IPS DF 6.9 (cell line): ENCODE measurements at regions not wholly inside any gene's neighbourhood (a gene's known extent, or its start where the extent isn't known, plus 50 kb on each side); places are given as distances from the start of the nearest gene placed in this dataset.

Experiments
- DNase-seq: peaks from one replicate; pipeline ENCODE4 v3.0.0-alpha.2; 2013; ENCODE audit warnings: low read depth, low spot score
- H3K27ac ChIP-seq: one replicate; pipeline ENCODE4 v1.5.1; 2013; ENCODE audit warnings: low read length, control low read depth
- H3K27me3 ChIP-seq: 2 replicates; pipeline ENCODE4 v1.6.1; 2013; ENCODE audit warnings: mild to moderate bottlenecking, low read length; ENCODE audit not compliant: control insufficient read depth, insufficient read depth
- H3K36me3 ChIP-seq: 2 replicates; pipeline ENCODE4 v1.6.1; 2013; ENCODE audit warnings: low read length; ENCODE audit not compliant: control insufficient read depth, insufficient read depth
- H3K4me1 ChIP-seq: 2 replicates; pipeline ENCODE4 v1.6.1; 2013; ENCODE audit warnings: low read length; ENCODE audit not compliant: control insufficient read depth, insufficient read depth
- H3K4me3 ChIP-seq: 2 replicates; pipeline ENCODE4 v1.5.1; 2013; ENCODE audit warnings: mild to moderate bottlenecking, low read length
- H3K9me3 ChIP-seq: 2 replicates; pipeline ENCODE4 v1.6.1; 2013; ENCODE audit warnings: low read length, inconsistent platforms; ENCODE audit not compliant: control insufficient read depth, insufficient read depth
- WGBS: extraction: QIAGEN DNeasy Blood & Tissue Kit; methylation state at CpG from one replicate; pipeline ENCODE4 v1.1.7; 2013; ENCODE audit warnings: mixed read lengths, missing lambda C conversion rate; ENCODE audit not compliant: insufficient read length, insufficient coverage; 5-methylcytosine and 5-hydroxymethylcytosine counted together

DNA sequence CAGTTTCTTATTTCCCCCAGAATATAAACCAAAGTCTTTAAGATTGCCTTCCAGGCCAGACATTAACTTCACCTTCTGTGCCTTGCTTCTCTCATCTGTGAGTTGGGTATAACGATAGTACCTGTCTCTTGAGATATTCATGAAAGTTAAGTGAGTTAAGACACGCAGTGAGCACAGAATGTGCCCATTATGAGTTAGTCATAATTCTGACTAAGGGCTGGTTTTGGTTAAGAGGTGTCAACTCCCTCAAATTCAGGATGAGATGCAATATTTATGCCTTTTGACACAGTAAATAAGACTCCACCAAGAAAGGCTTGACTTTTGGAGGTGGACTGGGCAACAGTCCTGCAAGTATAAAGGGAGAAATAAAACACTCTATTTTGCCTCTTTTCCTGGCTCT lies 528.7 kb upstream of the IGFBP3 start:
- no peaks in the 10 kb centered on the region for H3K4me1 ChIP-seq
- no peaks in the 10 kb centered on the region for H3K36me3 ChIP-seq
- no peak for DNase-seq
- H3K27ac ChIP-seq, result no peak overlapping the region
- no peak overlapping the region for H3K4me3 ChIP-seq
- no peaks in the 10 kb centered on the region for H3K27me3 ChIP-seq
- no peaks in the 10 kb centered on the region for H3K9me3 ChIP-seq
- no CpG with 5 or more reads among the region's 2 CpGs for whole genome bisulfite sequencing

DNA sequence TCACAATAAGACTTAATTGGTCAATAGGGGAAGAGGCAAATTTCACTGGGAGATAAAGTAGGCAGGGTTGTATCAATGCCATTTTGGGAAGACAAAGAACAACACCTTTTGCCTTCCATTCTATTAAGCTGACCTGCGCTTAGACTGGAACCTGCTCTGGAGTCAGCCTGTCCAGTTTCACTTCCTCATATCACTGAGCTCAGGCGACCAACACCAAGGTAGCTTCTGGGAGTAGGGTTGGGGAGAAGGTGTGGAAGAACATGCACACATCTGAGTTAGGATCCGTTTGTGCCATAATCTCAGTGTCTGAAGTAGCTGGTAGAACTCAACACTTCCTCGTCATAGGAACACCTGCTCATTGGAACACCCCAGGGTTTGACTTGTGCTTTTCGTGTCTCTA lies 527.4 kb upstream of the IGFBP3 start:
- no peak for DNase-seq
- no peak overlapping the region for H3K4me3 ChIP-seq
- no peak overlapping the region for H3K27ac ChIP-seq
- no peaks in the 10 kb centered on the region for H3K9me3 ChIP-seq
- no peaks in the 10 kb centered on the region for H3K27me3 ChIP-seq
- WGBS, result no CpG with 5 or more reads among the region's 5 CpGs
- no peaks in the 10 kb centered on the region for H3K36me3 ChIP-seq
- H3K4me1 ChIP-seq, result no peaks in the 10 kb centered on the region

DNA sequence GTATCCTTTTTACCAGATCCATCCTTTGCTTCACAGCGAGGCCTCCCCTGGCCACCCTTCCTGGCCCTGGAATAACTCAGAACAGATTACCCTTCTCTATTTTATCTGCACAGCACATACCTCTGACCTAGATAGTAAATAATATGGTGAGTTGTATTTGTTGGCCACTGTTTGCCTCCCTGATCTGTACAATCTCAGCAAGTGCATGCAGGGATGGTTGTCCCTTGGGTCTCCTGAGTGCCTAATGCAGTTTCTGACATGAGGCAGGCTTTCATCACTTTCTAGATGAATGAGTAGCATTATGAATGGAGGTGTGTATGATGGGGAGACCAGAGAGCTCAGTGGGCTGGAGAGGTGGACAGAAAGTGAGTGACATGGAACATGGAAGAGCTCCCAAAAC lies 525.1 kb upstream of the IGFBP3 start:
- WGBS, result no CpG with 5 or more reads among the region's 1 CpG
- Histone ChIP-seq H3K27me3 (no peaks in the 10 kb centered on the region), H3K4me3 (no peak overlapping the region), H3K9me3 (no peaks in the 10 kb centered on the region), H3K36me3 (no peaks in the 10 kb centered on the region), H3K27ac (no peak overlapping the region), H3K4me1 (no peaks in the 10 kb centered on the region)
- DNase-seq, result no peak

DNA sequence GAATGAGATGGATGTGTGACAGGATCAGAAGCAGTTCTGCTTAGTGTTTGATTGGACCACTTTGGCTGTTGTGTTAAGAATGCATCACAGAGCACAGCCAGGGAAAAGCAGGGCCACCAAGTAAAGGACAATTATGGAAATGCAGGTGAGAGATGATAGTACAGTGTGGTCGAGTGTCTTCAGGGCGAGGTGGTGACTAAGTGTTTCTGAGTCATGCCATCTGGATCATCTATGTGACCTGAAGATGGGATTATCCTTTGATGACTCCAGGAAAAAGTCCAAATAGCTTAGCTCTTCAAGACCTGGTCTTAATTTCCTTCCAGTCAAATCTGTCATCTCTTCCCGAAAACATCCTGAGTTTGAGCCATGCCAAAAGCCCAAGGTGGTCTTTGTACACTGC lies 523.2 kb upstream of the IGFBP3 start:
- H3K4me3 ChIP-seq, result no peak overlapping the region
- no CpG with 5 or more reads among the region's 3 CpGs for WGBS
- H3K36me3 ChIP-seq, result no peaks in the 10 kb centered on the region
- DNase-seq, result no peak
- no peaks in the 10 kb centered on the region for H3K27me3 ChIP-seq
- no peaks in the 10 kb centered on the region for H3K9me3 ChIP-seq
- no peaks in the 10 kb centered on the region for H3K4me1 ChIP-seq
- H3K27ac ChIP-seq, result no peak overlapping the region

DNA sequence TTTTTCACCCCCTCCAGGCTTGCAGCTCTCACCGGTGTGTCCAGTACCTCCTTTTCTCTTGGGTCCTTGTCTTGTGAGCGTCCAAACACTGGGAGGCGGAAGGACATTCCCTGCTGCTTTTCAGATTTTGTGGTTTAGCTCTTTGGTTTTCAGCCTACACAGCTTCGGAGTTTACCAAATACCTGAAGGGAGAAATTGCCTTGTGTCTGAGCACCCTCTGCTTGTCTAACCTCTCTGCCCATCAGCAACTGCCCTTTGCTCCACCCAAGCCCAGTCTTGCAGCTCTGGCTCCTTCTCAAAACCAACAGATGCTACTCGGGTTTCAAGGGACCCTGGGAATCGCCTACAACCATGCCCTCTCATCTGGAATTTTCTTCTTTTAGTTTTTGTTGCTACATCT lies 519.1 kb upstream of the IGFBP3 start:
- WGBS, result no CpG with 5 or more reads among the region's 6 CpGs
- DNase-seq, result no peak
- no peaks in the 10 kb centered on the region for H3K4me1 ChIP-seq
- no peaks in the 10 kb centered on the region for H3K9me3 ChIP-seq
- H3K27ac ChIP-seq, result no peak overlapping the region
- H3K27me3 ChIP-seq, result no peaks in the 10 kb centered on the region
- H3K4me3 ChIP-seq, result no peak overlapping the region
- no peaks in the 10 kb centered on the region for H3K36me3 ChIP-seq

DNA sequence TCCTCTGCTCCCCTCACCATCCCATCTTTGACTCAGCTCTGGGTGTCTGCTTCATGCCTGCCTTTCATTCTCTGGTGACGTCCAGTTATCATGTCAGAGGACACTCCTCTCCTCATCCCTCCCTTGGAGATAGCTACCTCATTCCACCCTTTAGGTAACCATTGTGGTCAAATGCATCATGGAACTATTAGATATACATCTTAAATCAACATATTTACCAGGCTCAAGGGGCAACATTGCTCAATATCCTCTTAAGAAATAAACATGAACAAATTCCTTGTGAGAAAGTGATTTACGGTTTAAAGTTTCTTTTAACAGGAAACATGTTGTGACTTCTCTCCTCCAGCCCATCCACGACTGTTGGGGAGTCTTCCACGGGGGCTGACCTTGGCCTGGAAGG lies 511.6 kb upstream of the IGFBP3 start:
- Histone ChIP-seq H3K27ac (no peak overlapping the region), H3K27me3 (no peaks in the 10 kb centered on the region), H3K9me3 (no peaks in the 10 kb centered on the region), H3K36me3 (no peaks in the 10 kb centered on the region), H3K4me1 (no peaks in the 10 kb centered on the region), H3K4me3 (no peak overlapping the region)
- DNase-seq, result no peak
- no CpG with 5 or more reads among the region's 4 CpGs for WGBS

DNA sequence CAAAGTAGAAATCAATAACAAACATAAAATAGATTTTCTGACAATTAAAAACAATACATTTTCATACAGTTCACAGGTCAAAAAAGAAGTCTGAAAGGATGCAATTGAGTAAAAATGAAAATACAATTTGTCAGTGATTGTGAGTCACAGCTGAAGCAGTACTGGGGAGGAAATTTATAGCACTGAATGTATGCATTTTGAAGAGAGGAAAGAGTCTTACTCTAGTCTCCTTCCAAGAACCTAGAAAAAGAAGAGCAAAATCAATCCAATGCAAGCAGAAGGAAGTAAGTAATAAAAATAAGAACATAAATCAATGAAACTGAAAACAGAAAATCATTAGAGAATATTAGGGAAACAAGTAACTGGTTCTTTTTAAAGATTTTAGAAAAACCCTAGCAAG lies 507.2 kb upstream of the IGFBP3 start:
- no peak overlapping the region for H3K27ac ChIP-seq
- DNase-seq, result no peak

DNA sequence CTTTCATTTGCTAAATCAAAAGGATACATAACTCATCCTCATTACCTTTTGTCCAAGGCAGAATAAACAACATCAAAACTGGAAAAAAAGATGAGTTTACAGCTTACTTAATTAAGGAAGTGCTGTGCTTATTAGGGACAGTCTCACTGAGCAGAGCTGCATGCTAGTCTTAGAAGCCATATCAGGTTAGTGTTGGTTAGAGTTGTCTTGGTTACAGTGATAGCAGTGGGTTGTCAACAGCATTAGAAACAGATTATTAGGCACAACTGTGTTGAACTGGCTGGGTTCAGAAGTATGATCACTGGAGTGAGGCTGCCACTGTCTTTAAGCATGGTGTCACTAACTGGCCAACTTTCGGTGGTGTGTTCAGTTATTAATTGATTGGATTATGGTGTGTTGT lies 503.9 kb upstream of the IGFBP3 start:
- Histone ChIP-seq H3K9me3 (no peaks in the 10 kb centered on the region), H3K27me3 (no peaks in the 10 kb centered on the region), H3K4me1 (no peaks in the 10 kb centered on the region), H3K36me3 (no peaks in the 10 kb centered on the region), H3K4me3 (no peak overlapping the region), H3K27ac (no peak overlapping the region)
- no peak for DNase-seq
- no CpG with 5 or more reads among the region's 1 CpG for WGBS

More for the DNA sequence above, 507.2 kb upstream of the IGFBP3 start:
- no peak overlapping the region for H3K4me3 ChIP-seq
- no peaks in the 10 kb centered on the region for H3K36me3 ChIP-seq
- H3K4me1 ChIP-seq, result no peaks in the 10 kb centered on the region
- H3K9me3 ChIP-seq, result no peaks in the 10 kb centered on the region
- H3K27me3 ChIP-seq, result no peaks in the 10 kb centered on the region

DNA sequence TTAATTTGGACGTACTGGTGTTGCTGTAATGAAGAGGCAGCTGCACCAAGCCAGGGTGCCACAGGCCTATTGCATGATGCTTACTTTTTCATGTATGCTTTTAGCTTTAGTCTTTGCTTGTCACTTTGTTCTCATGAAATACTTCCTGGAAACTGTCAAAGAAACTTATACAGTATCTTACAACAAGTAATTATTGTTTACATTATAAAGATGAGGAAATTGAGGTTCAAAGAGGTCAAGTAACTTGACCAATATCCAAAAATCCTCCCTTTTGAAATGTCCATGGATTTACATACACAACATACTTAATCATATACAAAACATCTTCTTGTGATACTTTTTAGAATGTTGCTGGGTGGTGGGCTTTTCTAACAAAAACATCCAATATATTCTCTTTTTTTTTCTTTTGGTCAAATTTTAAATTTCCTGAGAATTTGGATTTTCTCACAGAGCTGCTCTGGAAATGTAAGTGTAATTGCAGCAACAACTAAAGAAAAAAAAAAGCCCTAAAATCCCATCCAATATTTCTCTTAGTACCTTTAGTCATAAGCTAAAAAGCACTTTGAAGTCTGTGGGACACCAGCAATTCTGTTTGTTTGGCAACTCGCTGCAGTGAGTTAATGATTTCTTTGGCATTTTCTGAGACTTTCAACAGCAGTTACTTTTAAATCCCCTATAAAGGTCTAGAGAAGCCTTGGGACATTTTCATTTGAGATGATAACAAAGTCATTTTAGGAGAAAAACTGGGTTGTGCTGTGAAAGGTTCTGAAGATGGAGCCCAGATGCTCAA lies 500.6 kb upstream of the IGFBP3 start:
- no peaks in the 10 kb centered on the region for H3K27me3 ChIP-seq
- no peak for DNase-seq
- no peaks in the 10 kb centered on the region for H3K9me3 ChIP-seq

DNA sequence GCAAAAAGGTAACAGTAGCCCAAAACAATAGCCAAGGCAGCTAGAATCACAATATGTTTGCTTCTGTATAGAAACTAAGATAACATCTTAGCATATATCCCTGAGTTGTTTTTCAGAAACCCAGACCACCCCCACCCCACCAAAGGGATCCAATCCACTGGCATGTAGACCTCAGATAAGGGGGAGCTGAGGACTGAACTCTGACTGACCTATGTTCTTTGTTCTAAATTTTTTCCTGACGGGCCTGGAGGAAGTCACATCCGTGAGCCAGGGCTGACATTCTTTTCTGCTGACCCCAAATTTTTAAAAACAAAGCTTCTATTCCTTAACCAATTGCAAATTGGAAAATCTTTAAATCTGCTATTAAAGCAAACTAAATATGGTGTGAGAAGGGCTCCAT lies 493.9 kb upstream of the IGFBP3 start:
- DNase-seq, result no peak
- H3K9me3 ChIP-seq, result no peaks in the 10 kb centered on the region
- no peaks in the 10 kb centered on the region for H3K4me1 ChIP-seq
- no CpG with 5 or more reads among the region's 2 CpGs for WGBS
- H3K27ac ChIP-seq, result no peak overlapping the region
- no peaks in the 10 kb centered on the region for H3K36me3 ChIP-seq
- H3K4me3 ChIP-seq, result no peak overlapping the region
- no peaks in the 10 kb centered on the region for H3K27me3 ChIP-seq

More for the DNA sequence above, 500.6 kb upstream of the IGFBP3 start:
- Histone ChIP-seq H3K27ac (no peak overlapping the region), H3K36me3 (no peaks in the 10 kb centered on the region), H3K4me3 (no peak overlapping the region), H3K4me1 (no peaks in the 10 kb centered on the region)
- WGBS, result no CpG with 5 or more reads among the region's 2 CpGs

DNA sequence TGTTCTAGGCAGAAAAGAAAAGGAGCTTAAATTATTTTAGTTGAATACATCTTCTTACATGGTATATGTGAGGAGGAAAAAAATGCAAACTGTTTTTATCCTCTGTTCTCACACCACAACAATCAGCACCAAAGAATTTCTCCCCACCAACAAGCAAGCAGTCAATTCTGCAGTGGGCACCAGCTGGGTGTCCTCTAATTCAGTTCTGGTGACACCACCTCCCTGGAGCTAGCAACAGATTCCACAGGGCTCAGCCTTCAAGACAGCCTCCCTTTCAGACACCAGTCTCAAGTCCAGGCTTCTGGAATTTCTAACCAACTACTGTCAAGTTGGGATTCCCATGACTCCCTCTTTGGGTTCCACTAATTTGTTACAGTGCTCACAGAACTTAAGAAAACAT lies 490.2 kb upstream of the IGFBP3 start:
- Histone ChIP-seq H3K27ac (no peak overlapping the region), H3K4me1 (no peaks in the 10 kb centered on the region), H3K4me3 (no peak overlapping the region)

More for the DNA sequence above, 490.2 kb upstream of the IGFBP3 start:
- DNase-seq, result no peak
- Histone ChIP-seq H3K27me3 (no peaks in the 10 kb centered on the region), H3K9me3 (no peaks in the 10 kb centered on the region), H3K36me3 (no peaks in the 10 kb centered on the region)
